ENCODE measurements at regions not wholly inside any gene's neighbourhood (a gene's known extent, or its start where the extent isn't known, plus 50 kb on each side); places are given as distances from the start of the nearest gene placed in this dataset.

GRCh38 chr3:177824841-177825240, 627.6 kb upstream of the TBL1XR1 start:
- TF ChIP-seq CTCF (IDR thresholded peaks at IDR 0.05; ENCODE audit: low read depth, low read length, missing input control) (no peak), REST (IDR thresholded peaks at IDR 0.05) (no peak), HNF4G (IDR thresholded peaks at IDR 0.05) (no peak), YY1 (IDR thresholded peaks at IDR 0.05) (no peak), TAF1 (conservative IDR thresholded peaks at IDR 0.05) (no peak), EGR1 (IDR thresholded peaks at IDR 0.05; ENCODE audit: low read depth in 2 of 2) (no peak), ATF3 (IDR thresholded peaks at IDR 0.05) (no peak), MAX (IDR thresholded peaks at IDR 0.05) (no peak), RXRA (IDR thresholded peaks at IDR 0.05) (no peak), RAD21 (IDR thresholded peaks at IDR 0.05) (no peak), FOXA1 (IDR thresholded peaks at IDR 0.05) (no peak), GABPA (IDR thresholded peaks at IDR 0.05 in 1 of 2, conservative IDR thresholded peaks at IDR 0.05 in 1 of 2) (no peak)
